Bronchial epithelial cell (primary cell): ENCODE measurements at regions not wholly inside any gene's neighbourhood (a gene's known extent, or its start where the extent isn't known, plus 50 kb on each side); places are given as distances from the start of the nearest gene placed in this dataset.

ENCODE experiments used
- DNase-seq: peaks from one replicate; pipeline ENCODE4 v3.0.0-alpha.2; 2010; ENCODE audit warnings: low read depth
- FAIRE-seq: peaks from 2 replicates; lab custom pipeline; 2011; peaks lifted over from hg19 to GRCh38; lab: Jason Lieb, UNC
- H3K27me3 ChIP-seq: 2 replicates; pipeline ENCODE4 v1.5.1; 2011; ENCODE audit warnings: low read length; ENCODE audit not compliant: control insufficient read depth, insufficient read depth
- H3K36me3 ChIP-seq: 2 replicates; pipeline ENCODE4 v1.5.1; 2011; ENCODE audit warnings: low read length; ENCODE audit not compliant: control insufficient read depth, insufficient read depth
- H3K4me3 ChIP-seq: 2 replicates; pipeline ENCODE4 v1.5.1; 2011; ENCODE audit warnings: mild to moderate bottlenecking, low read depth, low read length, control low read depth
- TF ChIP-seq, protein P1 (sequence below): IDR thresholded peaks from 2 replicates; pipeline ENCODE4 v1.5.1; 2011; ENCODE audit warnings: mild to moderate bottlenecking, moderate library complexity, low read length, control low read depth, inconsistent platforms; ENCODE audit not compliant: insufficient read depth, severe bottlenecking

DNA sequence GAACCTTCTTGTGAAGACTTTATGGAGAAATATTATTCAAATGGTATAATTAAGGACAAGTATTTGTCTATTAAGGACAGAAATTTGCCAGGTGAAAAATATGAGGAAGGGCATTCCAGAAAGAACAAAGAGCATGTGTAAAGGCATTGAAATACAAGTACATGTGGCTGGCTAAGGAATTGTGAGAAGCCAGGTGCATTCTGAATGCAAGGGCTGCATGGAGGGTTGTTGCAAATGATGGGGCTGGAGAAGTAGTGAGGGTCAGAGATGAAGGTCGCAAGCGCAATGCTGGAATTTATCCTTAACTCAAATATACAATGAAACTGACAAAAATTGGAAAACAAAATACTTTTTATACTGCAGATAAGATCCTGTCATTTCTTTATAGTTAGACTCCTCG, 437.7 kb downstream of the ADAMTS20 start:
- Histone ChIP-seq H3K4me3 (no peak overlapping the region), H3K36me3 (no peaks in the 10 kb centered on the region), H3K27me3 (no peaks in the 10 kb centered on the region)
- DNase-seq (no peak), FAIRE-seq (no peak)
- TF ChIP-seq, protein P1, sequence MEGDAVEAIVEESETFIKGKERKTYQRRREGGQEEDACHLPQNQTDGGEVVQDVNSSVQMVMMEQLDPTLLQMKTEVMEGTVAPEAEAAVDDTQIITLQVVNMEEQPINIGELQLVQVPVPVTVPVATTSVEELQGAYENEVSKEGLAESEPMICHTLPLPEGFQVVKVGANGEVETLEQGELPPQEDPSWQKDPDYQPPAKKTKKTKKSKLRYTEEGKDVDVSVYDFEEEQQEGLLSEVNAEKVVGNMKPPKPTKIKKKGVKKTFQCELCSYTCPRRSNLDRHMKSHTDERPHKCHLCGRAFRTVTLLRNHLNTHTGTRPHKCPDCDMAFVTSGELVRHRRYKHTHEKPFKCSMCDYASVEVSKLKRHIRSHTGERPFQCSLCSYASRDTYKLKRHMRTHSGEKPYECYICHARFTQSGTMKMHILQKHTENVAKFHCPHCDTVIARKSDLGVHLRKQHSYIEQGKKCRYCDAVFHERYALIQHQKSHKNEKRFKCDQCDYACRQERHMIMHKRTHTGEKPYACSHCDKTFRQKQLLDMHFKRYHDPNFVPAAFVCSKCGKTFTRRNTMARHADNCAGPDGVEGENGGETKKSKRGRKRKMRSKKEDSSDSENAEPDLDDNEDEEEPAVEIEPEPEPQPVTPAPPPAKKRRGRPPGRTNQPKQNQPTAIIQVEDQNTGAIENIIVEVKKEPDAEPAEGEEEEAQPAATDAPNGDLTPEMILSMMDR, result no peak

DNA sequence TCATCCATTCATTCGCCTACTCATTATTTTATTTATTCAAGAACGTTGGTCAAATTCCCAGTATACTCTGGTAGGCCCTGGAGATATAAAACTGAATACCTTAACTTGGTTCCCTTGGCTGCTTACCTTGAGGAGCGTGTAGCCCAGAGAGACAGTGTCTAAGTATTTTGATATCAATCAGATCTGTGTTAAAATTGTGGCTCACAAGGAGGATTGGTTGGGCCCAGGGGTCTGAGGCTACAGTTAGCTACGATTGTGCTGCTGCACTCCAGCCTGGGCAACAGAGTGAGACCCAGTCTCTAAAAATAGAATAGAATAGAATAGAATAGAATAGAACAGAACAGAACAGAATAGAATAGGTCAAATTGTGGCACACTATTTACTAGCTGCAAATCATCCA, 438.4 kb downstream of the ADAMTS20 start:
- H3K36me3 ChIP-seq, result no peaks in the 10 kb centered on the region
- H3K27me3 ChIP-seq, result no peaks in the 10 kb centered on the region
- no peak overlapping the region for H3K4me3 ChIP-seq
- FAIRE-seq (no peak), DNase-seq (no peak)
- TF ChIP-seq, protein P1, result no peak

DNA sequence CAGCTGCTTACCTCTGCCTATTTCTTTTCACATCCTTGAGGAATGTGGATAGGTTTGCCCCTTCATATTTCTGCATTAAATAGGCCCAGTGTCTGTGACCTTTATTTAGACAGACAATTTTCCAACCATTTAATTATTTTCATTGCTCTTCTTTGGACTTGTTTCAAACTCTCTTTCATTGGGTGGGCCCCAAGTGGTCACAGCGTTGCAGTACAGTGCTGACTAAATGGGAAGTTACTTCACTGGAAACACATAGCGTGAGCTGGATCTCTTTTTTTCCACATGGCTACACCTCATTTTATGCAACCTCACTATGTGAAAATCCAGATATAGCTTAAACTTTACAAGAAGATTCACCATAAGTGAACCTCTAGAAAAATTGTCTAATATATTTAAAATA, 438.9 kb downstream of the ADAMTS20 start:
- Histone ChIP-seq H3K36me3 (no peaks in the 10 kb centered on the region), H3K27me3 (no peaks in the 10 kb centered on the region), H3K4me3 (no peak overlapping the region)
- FAIRE-seq, result no peak
- TF ChIP-seq, protein P1, result no peak
- no peak for DNase-seq

DNA sequence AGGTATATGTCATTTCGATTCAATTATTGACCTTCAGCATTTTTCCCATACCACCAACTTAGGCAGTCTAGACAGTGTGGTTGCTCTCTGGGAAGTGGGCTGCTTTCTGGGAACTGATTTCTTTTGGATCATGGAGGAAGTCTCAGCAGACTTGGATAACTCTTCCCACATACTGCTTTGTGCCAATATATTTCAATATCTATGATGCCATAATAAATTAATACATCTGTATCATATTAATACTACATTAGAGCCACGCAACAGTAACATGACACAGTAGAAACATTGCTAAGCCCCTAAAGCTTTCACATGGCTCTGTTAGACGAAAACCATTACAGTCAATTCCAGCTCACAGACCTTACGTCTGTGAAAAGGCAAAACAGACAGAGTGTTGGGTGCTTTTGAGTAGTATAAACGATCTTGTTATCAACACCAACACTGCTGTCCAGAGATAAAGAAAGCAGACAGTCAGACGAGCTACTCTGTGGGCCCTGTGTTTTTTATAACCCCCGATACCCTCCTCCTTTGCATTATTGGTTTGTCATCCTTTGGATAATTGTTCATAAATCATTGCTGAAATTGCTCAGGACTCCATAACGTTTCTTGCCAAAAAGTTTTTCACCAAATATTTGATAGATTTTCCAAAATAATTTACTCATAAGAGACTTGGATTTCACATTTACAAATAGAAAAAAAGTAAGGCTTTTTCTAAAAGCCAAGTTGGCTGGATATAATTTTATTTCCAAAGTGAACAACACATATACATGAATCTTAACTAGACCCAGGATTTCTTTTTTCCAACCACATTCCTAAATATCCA, 439.7 kb downstream of the ADAMTS20 start:
- no peak overlapping the region for H3K4me3 ChIP-seq
- FAIRE-seq (no peak), DNase-seq (no peak)
- H3K27me3 ChIP-seq, result no peaks in the 10 kb centered on the region
- no peaks in the 10 kb centered on the region for H3K36me3 ChIP-seq
- TF ChIP-seq, protein P1, result no peak

DNA sequence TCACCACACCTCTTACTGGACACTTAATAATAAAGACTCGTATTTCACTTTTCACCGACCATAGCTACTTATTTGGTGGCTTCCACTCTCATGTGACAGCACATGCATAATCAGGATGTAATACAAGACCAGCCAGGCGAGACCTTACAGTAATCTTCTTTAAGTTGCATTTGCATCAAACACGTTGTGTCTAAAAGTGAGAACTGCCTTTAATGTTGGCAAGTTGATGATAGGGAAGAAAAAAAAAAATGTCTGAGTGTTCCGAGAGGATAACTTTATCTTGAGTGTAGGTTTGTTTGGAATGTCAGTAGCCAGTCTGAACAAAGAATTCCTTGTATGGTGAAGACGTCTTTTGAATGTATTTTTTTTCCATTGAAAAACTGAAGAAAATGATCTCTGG, 440.4 kb downstream of the ADAMTS20 start:
- FAIRE-seq, result no peak
- TF ChIP-seq, protein P1, result no peak

More for the DNA sequence above, 440.4 kb downstream of the ADAMTS20 start:
- H3K36me3 ChIP-seq, result no peaks in the 10 kb centered on the region
- H3K4me3 ChIP-seq, result no peak overlapping the region
- no peak for DNase-seq
- H3K27me3 ChIP-seq, result no peaks in the 10 kb centered on the region
